HG02852 (cell line): ENCODE measurements at regions not wholly inside any gene's neighbourhood (a gene's known extent, or its start where the extent isn't known, plus 50 kb on each side); places are given as distances from the start of the nearest gene placed in this dataset.

Source experiments
- ATAC-seq: cut with Tn5 transposase; IDR thresholded peaks from one replicate; pipeline ENCODE4 v1.9.1; 2021; ENCODE audit warnings: mild to moderate bottlenecking, moderate library complexity; ENCODE audit not compliant: unreplicated experiment

GRCh38 chr11:110798201-110798900 is 86.1 kb upstream of the ARHGAP20 start:
- ATAC-seq, result no peak

GRCh38 chr11:110797453-110797852 is 85.2 kb upstream of the ARHGAP20 start:
- peak; percentile 92 for ATAC-seq

DNA sequence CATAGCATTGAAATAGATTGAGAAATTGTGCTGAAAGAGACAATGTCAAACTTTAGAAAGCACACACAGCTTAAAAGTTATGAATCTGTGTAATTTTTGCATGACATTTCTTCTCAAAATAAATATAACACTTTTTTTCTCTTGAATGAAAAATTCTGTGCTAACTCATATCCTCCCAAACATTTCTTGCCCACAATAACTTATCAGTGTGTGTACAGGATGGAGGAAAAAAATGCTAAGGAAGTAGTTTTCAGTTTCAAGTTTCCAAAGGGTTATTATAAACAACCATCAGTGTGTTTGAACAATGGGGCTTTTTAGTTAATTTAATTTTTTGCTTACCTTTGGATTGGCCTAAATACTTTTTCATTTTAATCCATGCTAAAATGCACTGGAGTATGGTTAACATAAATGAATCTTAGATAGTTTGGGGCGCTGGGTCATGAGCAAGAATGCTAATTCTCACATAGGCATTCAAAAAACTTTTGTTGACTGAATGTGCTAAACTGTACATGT is 82.9 kb upstream of the ARHGAP20 start:
- ATAC-seq, result no peak

DNA sequence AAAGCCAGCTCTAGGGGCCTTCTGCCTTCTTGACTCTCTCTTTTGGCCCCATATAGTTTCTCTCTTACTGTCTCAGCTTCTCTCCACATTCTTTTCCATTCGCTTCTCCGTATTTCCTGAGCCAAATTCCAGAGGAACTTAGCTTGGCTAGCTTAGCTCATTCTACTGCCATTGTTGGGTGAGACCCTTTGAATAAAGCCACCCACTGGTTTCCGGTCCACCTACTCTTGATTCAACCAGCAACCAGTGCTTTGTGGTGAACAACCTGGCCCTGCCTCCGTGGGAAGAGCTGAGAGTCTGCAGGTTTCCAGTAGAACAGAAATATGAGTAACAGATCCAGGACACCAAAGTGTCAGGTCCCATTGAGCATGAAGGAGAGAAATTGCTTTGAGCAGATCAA is 81.3 kb upstream of the ARHGAP20 start:
- ATAC-seq, result no peak

DNA sequence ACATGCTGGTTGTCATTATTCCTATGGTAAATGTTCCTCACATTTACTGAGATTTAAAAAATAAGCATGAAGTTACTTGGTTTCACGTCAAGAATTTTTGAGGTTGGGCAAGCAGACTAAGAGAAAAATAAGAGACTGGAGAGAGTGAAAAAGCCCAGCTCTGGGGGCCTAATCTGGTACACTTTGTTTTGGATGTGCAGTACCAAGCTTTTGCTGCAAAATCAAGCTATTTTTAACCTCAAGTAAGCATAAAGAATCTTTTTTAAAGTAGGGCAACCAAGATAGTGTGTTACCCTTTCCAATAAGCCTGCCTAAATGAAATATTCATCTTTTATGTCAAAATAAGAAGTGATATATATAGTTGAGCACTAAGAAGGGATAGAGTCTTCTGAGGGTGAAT is 79.4 kb upstream of the ARHGAP20 start:
- no peak for ATAC-seq

DNA sequence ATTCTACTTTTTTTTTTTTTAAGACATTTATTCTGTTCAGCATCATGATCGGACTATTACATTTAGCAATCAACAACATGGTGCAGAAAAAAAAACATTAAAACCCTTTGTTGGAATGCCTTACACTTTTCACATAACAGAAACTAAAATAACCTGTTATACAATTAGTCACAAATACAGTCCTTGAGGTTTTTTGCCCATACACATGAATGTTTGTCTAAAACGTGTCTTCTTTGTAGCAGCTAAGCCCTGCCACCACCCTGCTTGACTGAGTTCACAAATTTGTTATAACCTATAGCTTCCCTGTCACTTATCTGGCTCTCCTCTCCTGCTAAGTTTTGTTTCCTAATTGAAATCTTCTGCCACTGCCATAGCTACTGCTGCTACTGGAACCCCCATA is 75.4 kb upstream of the ARHGAP20 start:
- no peak for ATAC-seq

DNA sequence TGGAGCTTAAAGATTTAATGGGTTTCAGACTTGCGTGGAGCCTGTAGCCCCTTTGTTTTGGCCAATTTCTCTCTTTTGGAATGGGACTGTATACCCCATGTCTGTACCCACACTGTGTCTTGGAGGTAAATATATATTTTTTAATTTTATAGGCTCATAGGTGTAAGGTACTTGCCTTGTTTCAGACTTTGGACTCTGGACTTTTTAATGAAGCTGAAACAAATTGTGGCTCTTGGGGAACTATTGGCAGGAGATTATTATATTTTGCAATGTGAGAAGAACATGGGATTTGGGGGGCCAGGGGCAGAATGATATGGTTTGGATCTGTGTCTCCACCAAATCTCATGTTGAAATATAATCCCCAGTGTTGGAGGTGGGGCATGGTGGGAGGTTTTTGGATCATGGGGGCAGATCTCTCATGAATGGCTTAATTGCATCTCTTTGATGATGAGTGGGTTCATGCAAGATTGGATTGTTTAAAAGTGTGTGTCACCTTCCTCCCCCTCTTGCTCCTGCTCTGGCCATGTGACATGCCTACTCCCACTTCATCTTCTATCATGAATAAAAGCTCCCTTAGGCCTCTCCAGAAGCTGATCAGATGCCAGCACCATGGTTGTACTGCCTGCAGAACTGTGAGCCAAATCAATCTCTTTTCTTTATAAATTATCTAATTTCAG is 74.1 kb upstream of the ARHGAP20 start:
- ATAC-seq, result no peak

GRCh38 chr11:110785398-110785797 is 73.2 kb upstream of the ARHGAP20 start:
- no peak for ATAC-seq

- ATAC-seq, result no peak
Measured at GRCh38 chr11:110782616-110783015, 70.4 kb upstream of the ARHGAP20 start.

DNA sequence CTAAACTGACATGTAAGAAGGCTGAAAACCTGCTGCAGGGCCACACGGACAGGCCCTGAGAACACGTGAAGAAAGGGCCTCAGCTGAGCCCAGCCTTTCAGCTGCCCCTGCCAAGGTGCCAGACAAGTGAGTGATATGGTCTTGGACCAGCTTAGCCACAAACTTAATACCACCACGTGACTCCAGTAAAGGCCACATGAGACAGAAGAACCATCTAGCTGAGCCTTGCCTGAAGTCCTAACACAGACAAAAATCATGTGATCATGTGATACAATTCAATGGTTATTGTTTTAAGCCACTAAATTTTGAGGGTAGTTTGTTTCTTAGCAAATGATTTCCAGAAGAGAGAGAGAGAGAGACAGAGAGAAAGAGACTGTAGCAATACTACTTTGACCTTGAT is 66.9 kb upstream of the ARHGAP20 start:
- ATAC-seq, result no peak

DNA sequence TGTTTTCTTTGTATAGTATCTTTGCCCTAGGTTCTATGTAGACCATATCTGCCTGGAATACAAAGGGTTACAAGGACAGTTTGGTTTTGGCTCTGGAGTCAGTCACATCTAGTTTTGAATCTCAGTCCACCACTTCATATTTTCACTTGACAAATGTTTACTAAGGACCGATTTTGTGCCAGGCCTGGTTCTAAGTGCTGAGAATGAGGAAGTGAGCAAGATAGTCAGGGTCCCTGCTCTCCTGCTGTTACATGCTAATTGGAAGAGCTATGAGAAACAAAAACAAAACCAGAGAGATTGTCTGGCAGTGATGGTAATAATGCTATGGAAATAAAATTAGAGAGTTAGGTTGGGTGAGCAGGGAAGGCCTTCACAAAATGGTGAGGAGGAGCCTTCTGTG is 66.1 kb upstream of the ARHGAP20 start:
- ATAC-seq, result peak; percentile 67

GRCh38 chr11:110777775-110778174 is 65.5 kb upstream of the ARHGAP20 start:
- ATAC-seq, result peak; percentile 57

- ATAC-seq, result no peak
Measured at GRCh38 chr11:110776081-110776480, 63.8 kb upstream of the ARHGAP20 start.

- no peak for ATAC-seq
Measured at GRCh38 chr11:110774138-110775014, 62.1 kb upstream of the ARHGAP20 start.

GRCh38 chr11:110773442-110773841 is 61.2 kb upstream of the ARHGAP20 start:
- no peak for ATAC-seq

DNA sequence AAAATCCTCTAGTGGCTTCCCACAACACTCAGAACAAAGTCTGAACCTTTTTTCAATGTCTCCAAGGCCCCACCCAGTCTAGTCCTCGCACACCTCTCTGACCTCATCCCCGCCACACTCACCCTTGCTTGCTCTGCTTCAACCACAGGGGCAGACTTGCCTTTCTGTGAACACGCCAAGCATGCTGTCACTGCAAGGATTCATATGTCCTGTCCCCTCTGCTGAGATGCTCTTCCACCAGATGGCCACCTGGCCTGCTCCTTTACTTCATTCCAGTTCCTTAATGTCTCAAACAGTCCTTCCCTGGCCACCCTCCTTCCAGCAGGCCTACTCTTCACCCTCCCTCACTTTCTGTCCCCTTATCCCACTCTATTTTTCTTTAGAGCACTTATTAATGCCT is 60.6 kb upstream of the ARHGAP20 start:
- ATAC-seq, result no peak

- no peak for ATAC-seq
Measured at GRCh38 chr11:110766316-110766715, 54.1 kb upstream of the ARHGAP20 start.

GRCh38 chr11:110764485-110764884 is 52.2 kb upstream of the ARHGAP20 start:
- ATAC-seq, result no peak

DNA sequence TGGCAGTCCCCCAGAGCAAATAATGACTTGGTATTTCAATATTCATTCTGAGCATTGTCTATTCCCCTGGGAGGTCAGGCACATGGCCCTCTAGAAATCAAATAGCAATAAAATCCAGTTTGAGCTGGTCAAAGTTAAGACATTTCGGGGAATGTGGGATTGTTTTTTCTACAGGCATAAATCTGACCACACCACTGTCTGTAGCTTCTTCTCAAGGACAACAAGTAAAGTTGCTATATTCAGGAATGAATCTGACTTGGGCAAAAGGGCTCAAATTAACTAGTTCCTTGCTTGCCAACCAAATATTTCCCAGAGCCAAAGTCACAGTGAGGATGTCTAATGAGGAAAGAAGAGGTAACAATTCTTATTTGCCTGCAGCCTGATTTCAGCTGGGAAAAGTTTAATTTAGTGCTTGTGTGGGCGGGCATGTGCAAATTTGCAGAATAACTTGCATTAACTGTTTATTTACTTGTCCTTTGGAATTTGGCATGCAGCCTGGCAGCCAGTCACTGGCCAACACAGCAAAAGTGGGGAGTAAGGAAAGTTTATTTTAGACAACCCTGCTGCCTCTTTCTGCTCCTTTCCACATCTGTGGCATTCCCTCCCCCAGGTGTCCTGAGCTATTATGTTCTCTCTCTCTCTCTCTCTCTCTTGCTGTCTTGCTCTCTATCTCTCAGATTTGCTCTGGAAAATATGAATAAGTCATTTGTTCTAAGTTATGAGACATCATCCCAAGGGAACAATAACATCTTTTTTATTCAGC is 51.2 kb upstream of the ARHGAP20 start:
- no peak for ATAC-seq

- ATAC-seq, result no peak
Measured at GRCh38 chr11:110762590-110762989, 50.4 kb upstream of the ARHGAP20 start.
